ENCODE measurements at regions not wholly inside any gene's neighbourhood (a gene's known extent, or its start where the extent isn't known, plus 50 kb on each side); places are given as distances from the start of the nearest gene placed in this dataset.

DNA sequence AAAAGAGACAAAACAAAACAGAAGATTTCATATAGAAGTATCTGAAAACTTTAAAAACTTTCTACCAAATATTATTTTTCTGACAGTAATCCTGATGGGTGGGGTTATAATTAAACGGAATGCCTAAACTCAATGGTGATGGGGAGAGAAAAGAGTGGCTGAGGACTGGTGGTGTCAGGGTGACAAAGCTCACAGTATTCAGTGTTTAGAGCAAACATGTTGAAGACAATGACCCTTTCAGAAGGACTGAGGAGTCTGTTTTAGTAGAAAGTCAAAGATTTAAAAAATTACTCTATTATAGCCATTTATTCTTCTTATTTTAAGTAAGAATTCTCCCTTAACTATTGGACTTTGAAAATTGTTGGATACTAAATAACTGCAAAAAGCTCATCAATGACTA is 1144.0 kb downstream of the TAF11L14 start:
- TF ChIP-seq EZH2 (IDR thresholded peaks at IDR 0.05; ENCODE audit: insufficient read depth, poor library complexity, severe bottlenecking): no peak
- no peak for TF ChIP-seq EZH2phosphoT487 (IDR thresholded peaks at IDR 0.05; ENCODE audit: insufficient read depth, low read depth)
